ENCODE measurements at regions not wholly inside any gene's neighbourhood (a gene's known extent, or its start where the extent isn't known, plus 50 kb on each side); places are given as distances from the start of the nearest gene placed in this dataset.
A peak's percentile ranks its signal among the peaks of the same experiment; 100 is the strongest.
"Not testable (repeated sequence)": the region's sequence is repeated elsewhere in the genome, so short reads cannot be mapped to it uniquely, and the experiment has no call there.

- Mint-ChIP-seq H3K36me3 (ENCODE audit: low read depth) (no peaks in the 10 kb centered on the region), H3K4me3 (no peak overlapping the region), H3K27ac (peak overlapping the region; percentile 23 to 92 (median 73)), H3K9me3 (no peaks in the 10 kb centered on the region), H3K27me3 (ENCODE audit: low read depth) (no peaks in the 10 kb centered on the region), H3K4me1 (peaks cover 30% of the 10 kb centered on the region)
- TF ChIP-seq CTCF (IDR thresholded peaks at IDR 0.05; ENCODE audit: unreplicated experiment in 3 of 3), result no peak
Observed at GRCh38 chr4:30866907-30867306, 146.7 kb downstream of the PCDH7 start.

- peaks cover 30% of the 10 kb centered on the region for H3K4me1 Mint-ChIP-seq
- no peaks in the 10 kb centered on the region for H3K9me3 Mint-ChIP-seq
- peak overlapping the region; percentile 23 to 92 (median 73) for H3K27ac Mint-ChIP-seq
- no peaks in the 10 kb centered on the region for H3K36me3 Mint-ChIP-seq (ENCODE audit: low read depth)
- H3K27me3 Mint-ChIP-seq (ENCODE audit: low read depth), result no peaks in the 10 kb centered on the region
- TF ChIP-seq CTCF (IDR thresholded peaks at IDR 0.05; ENCODE audit: unreplicated experiment in 3 of 3), result no peak
- H3K4me3 Mint-ChIP-seq, result no peak overlapping the region
Observed at GRCh38 chr4:30867427-30867826, 147.3 kb downstream of the PCDH7 start.

- peak overlapping the region in 1 of 3 experiments; percentile 64 for H3K27ac Mint-ChIP-seq
- no peaks in the 10 kb centered on the region for H3K27me3 Mint-ChIP-seq (ENCODE audit: low read depth)
- no peaks in the 10 kb centered on the region for H3K9me3 Mint-ChIP-seq
- no peaks in the 10 kb centered on the region for H3K36me3 Mint-ChIP-seq (ENCODE audit: low read depth)
- H3K4me1 Mint-ChIP-seq, result peaks cover 26% of the 10 kb centered on the region
- TF ChIP-seq CTCF (IDR thresholded peaks at IDR 0.05; ENCODE audit: unreplicated experiment in 3 of 3), result no peak
- H3K4me3 Mint-ChIP-seq, result no peak overlapping the region
Observed at GRCh38 chr4:30868111-30868895, 148.1 kb downstream of the PCDH7 start.

- H3K27me3 Mint-ChIP-seq (ENCODE audit: low read depth); H3K36me3 Mint-ChIP-seq (ENCODE audit: low read depth); H3K4me3 Mint-ChIP-seq; H3K9me3 Mint-ChIP-seq; H3K27ac Mint-ChIP-seq: not testable (repeated sequence)
- peaks cover 25% of the 10 kb centered on the region for H3K4me1 Mint-ChIP-seq
Observed at GRCh38 chr4:30869387-30869786, 149.2 kb downstream of the PCDH7 start.

- H3K4me1 Mint-ChIP-seq, result peaks cover 28% of the 10 kb centered on the region
- peaks cover 5% of the 10 kb centered on the region for H3K36me3 Mint-ChIP-seq (ENCODE audit: low read depth)
- H3K27me3 Mint-ChIP-seq (ENCODE audit: low read depth), result peaks cover 1% of the 10 kb centered on the region
- H3K9me3 Mint-ChIP-seq, result peaks cover 4% of the 10 kb centered on the region
- H3K4me3 Mint-ChIP-seq, result no peak overlapping the region
- no peak overlapping the region for H3K27ac Mint-ChIP-seq
- no peak for TF ChIP-seq CTCF (IDR thresholded peaks at IDR 0.05; ENCODE audit: unreplicated experiment in 3 of 3)
Observed at GRCh38 chr4:30870513-30870912, 150.3 kb downstream of the PCDH7 start.

- no peak for TF ChIP-seq CTCF (IDR thresholded peaks at IDR 0.05; ENCODE audit: unreplicated experiment in 3 of 3)
- H3K27ac Mint-ChIP-seq, result peak overlapping the region in 2 of 3 experiments; percentile 22 to 27
- peaks cover 9% of the 10 kb centered on the region for H3K4me1 Mint-ChIP-seq
- peaks cover 3% of the 10 kb centered on the region for H3K27me3 Mint-ChIP-seq (ENCODE audit: low read depth)
- no peak overlapping the region for H3K4me3 Mint-ChIP-seq
- H3K9me3 Mint-ChIP-seq, result peaks cover 4% of the 10 kb centered on the region
- H3K36me3 Mint-ChIP-seq (ENCODE audit: low read depth), result peaks cover 5% of the 10 kb centered on the region
Observed at GRCh38 chr4:30875658-30876269, 155.6 kb downstream of the PCDH7 start.

All from nephron (organoid).